IPS-15b (cell line): ENCODE measurements at regions not wholly inside any gene's neighbourhood (a gene's known extent, or its start where the extent isn't known, plus 50 kb on each side); places are given as distances from the start of the nearest gene placed in this dataset.

ENCODE experiments used
- H3K27me3 ChIP-seq: one replicate; pipeline ENCODE4 v1.6.1; 2013; ENCODE audit warnings: low read length; ENCODE audit not compliant: control insufficient read depth, insufficient read depth
- H3K36me3 ChIP-seq: one replicate; pipeline ENCODE4 v1.6.1; 2013; ENCODE audit warnings: low read length; ENCODE audit not compliant: control insufficient read depth, insufficient read depth
- H3K4me1 ChIP-seq: one replicate; pipeline ENCODE4 v1.6.1; 2013; ENCODE audit warnings: mild to moderate bottlenecking, low read length; ENCODE audit not compliant: control insufficient read depth, insufficient read depth
- H3K4me3 ChIP-seq: one replicate; pipeline ENCODE4 v1.5.1; 2013; ENCODE audit warnings: low read depth, low read length
- H3K9ac ChIP-seq: one replicate; pipeline ENCODE4 v1.6.1; 2013; ENCODE audit warnings: low read depth, mild to moderate bottlenecking, low read length
- H3K9me3 ChIP-seq: one replicate; pipeline ENCODE4 v1.6.1; 2013; ENCODE audit warnings: mild to moderate bottlenecking, low read length; ENCODE audit not compliant: control insufficient read depth, insufficient read depth

- Histone ChIP-seq H3K36me3 (no peaks in the 10 kb centered on the region), H3K27me3 (no peaks in the 10 kb centered on the region), H3K9ac (no peak overlapping the region), H3K4me1 (peaks cover 7% of the 10 kb centered on the region), H3K9me3 (no peaks in the 10 kb centered on the region), H3K4me3 (no peak overlapping the region)
Measured at GRCh38 chr4:24693636-24694035, 101.7 kb upstream of the SOD3 start.

DNA sequence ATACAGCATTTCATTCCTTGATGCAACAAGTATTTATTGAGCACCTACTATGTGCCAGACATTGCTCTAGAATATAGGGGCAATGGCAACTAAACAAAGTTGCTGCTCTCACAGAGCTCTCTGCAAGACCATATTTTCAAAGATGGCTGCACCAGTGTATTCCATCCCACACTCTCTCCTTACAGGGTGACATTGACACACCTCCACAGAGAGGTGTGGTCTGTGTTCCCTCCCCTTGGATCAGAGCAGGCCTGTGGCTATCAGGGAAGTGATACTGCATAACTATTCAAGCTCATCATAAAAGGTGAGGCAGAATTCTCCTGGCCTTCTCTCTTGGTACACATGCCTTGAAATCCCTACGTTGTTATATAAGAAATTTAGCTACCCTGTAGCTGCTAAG is 95.3 kb upstream of the SOD3 start:
- no peaks in the 10 kb centered on the region for H3K9me3 ChIP-seq
- H3K4me3 ChIP-seq: no peak overlapping the region
- no peak overlapping the region for H3K9ac ChIP-seq
- no peaks in the 10 kb centered on the region for H3K36me3 ChIP-seq
- H3K4me1 ChIP-seq: no peaks in the 10 kb centered on the region
- no peaks in the 10 kb centered on the region for H3K27me3 ChIP-seq

DNA sequence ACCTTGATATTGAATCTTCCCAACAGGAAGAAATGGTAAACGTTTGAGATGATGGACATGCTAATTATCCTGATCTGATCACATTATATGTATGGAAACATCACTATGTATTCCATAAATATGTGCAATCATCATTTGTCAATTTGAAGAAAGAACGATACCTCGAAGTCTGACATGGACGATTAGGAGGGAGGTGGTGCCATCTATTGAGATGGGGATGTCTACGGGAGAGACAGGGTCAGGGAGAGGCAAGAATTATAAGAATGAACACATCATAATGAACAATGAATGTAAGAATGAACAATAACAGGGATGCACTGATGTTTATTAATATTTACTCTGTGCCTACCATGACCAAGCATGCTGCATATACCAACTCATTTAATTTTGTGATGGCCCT is 93.7 kb upstream of the SOD3 start:
- no peaks in the 10 kb centered on the region for H3K36me3 ChIP-seq
- H3K4me1 ChIP-seq: no peaks in the 10 kb centered on the region
- no peak overlapping the region for H3K4me3 ChIP-seq
- no peaks in the 10 kb centered on the region for H3K27me3 ChIP-seq
- no peak overlapping the region for H3K9ac ChIP-seq
- no peaks in the 10 kb centered on the region for H3K9me3 ChIP-seq

GRCh38 chr4:24702281-24702680 is 93.1 kb upstream of the SOD3 start:
- Histone ChIP-seq H3K4me1 (no peaks in the 10 kb centered on the region), H3K4me3 (no peak overlapping the region), H3K27me3 (no peaks in the 10 kb centered on the region), H3K36me3 (no peaks in the 10 kb centered on the region), H3K9me3 (no peaks in the 10 kb centered on the region), H3K9ac (no peak overlapping the region)

DNA sequence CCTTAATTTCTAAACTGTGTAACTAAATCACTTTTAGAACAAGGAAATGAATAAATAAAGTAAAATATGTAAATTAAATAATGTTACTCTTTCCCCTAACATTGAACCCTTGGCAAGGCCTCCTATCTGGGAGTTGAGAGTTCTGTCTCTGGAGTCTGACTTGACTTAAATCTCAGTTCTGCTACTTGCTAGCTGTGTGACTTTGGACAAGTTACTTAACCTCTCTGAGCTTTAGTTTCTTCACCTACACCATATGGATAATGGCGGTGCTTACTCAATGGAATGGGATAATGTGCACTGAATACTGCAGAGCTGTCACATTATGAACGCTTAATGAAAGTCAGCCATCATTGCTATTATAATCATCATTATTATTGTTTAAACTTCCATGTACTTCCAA is 92.1 kb upstream of the SOD3 start:
- no peaks in the 10 kb centered on the region for H3K36me3 ChIP-seq
- no peaks in the 10 kb centered on the region for H3K9me3 ChIP-seq
- no peaks in the 10 kb centered on the region for H3K4me1 ChIP-seq
- no peak overlapping the region for H3K9ac ChIP-seq
- no peaks in the 10 kb centered on the region for H3K27me3 ChIP-seq
- H3K4me3 ChIP-seq: no peak overlapping the region

DNA sequence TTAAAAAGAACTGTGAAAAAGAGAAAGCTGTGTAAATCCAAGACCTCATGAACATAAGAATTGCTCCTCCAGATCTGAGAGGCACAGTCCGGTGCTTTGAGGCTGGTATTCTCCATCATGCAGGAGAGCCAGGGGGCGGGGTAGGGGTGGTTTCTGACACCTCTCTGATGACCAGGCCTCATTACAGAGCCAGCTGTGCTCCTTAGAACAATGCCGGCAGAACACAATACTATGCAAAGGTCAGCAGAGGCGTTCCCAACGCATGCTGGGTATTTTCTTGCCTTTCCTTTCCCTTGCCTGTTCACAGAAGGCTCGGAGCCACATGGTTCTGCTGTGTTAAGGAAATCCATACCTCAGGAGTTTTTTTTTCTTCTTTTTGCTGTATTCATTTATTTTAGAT is 91.2 kb upstream of the SOD3 start:
- no peak overlapping the region for H3K9ac ChIP-seq
- H3K36me3 ChIP-seq: no peaks in the 10 kb centered on the region
- H3K9me3 ChIP-seq: no peaks in the 10 kb centered on the region
- no peaks in the 10 kb centered on the region for H3K4me1 ChIP-seq
- no peak overlapping the region for H3K4me3 ChIP-seq
- no peaks in the 10 kb centered on the region for H3K27me3 ChIP-seq

- Histone ChIP-seq H3K9ac (no peak overlapping the region), H3K9me3 (no peaks in the 10 kb centered on the region), H3K36me3 (no peaks in the 10 kb centered on the region), H3K27me3 (no peaks in the 10 kb centered on the region), H3K4me3 (no peak overlapping the region), H3K4me1 (no peaks in the 10 kb centered on the region)
Measured at GRCh38 chr4:24705016-24705753, 90.2 kb upstream of the SOD3 start.

DNA sequence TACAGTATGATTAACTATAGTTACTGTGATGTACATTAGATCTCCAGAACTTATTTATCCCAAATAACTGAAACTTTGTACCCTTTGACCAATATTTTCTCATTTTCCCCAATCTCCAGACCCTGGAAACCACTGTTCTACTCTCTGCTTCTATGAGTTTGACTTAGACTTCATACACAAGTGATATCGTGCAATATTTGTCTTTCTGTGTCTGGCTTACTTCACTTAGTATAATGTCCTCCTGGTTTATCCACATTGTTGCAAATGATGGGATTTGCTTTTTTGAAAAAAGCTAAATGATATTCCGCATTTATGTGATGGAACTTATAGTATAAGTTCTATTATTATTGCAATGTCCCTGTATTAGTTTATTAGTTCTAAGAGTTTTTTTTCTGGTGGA is 81.8 kb upstream of the SOD3 start:
- Histone ChIP-seq H3K4me1 (no peaks in the 10 kb centered on the region), H3K4me3 (no peak overlapping the region), H3K27me3 (no peaks in the 10 kb centered on the region), H3K9ac (no peak overlapping the region), H3K9me3 (no peaks in the 10 kb centered on the region), H3K36me3 (no peaks in the 10 kb centered on the region)

DNA sequence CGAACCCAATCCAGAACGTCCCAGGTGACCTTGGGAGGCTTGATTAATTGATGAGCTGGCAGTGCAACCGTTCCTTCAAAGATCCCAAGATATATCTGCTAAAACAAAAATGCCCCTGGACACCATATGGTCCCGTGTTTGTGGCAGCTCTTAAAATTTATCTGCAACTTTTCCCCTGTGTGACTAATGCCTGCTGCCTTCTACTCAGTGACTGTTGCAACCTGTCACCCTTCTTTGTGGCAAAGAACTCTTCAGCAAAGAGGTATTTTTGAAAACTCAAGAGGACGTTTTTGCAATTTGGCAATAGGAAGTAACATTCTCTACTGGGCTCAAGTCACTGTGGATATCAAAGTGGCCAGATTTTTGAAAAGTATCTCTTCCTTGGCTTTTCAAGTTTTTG is 75.8 kb upstream of the SOD3 start:
- no peaks in the 10 kb centered on the region for H3K36me3 ChIP-seq
- no peaks in the 10 kb centered on the region for H3K27me3 ChIP-seq
- H3K4me3 ChIP-seq: no peak overlapping the region
- H3K9ac ChIP-seq: no peak overlapping the region
- H3K4me1 ChIP-seq: peaks cover 15% of the 10 kb centered on the region
- H3K9me3 ChIP-seq: no peaks in the 10 kb centered on the region

- Histone ChIP-seq H3K4me1 (peaks cover 15% of the 10 kb centered on the region), H3K9ac (no peak overlapping the region)
Measured at GRCh38 chr4:24720436-24720835, 74.9 kb upstream of the SOD3 start.

DNA sequence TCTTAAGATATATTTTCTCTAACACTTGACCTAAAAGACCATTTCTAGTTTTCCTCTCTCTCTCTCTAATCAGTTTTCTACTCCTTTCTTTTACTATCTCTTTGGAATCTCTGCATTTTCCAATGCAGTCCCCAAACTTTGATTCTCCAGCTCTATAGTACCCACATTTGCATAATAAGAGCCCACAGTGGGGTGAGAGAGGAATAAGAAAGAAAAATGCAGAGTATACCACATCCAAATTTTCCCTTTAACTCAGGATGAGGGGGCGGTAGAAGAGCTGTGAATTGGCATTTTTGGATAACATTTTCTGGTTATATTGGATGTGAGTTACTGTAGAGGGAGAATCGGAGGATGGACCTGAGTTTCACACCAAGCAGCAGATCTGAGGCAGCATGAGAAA is 74.4 kb upstream of the SOD3 start:
- Histone ChIP-seq H3K4me3 (no peak overlapping the region), H3K9ac (no peak overlapping the region), H3K9me3 (no peaks in the 10 kb centered on the region), H3K27me3 (no peaks in the 10 kb centered on the region), H3K4me1 (peaks cover 15% of the 10 kb centered on the region), H3K36me3 (no peaks in the 10 kb centered on the region)

More at GRCh38 chr4:24720436-24720835, 74.9 kb upstream of the SOD3 start:
- no peak overlapping the region for H3K4me3 ChIP-seq
- no peaks in the 10 kb centered on the region for H3K9me3 ChIP-seq
- no peaks in the 10 kb centered on the region for H3K27me3 ChIP-seq
- no peaks in the 10 kb centered on the region for H3K36me3 ChIP-seq

GRCh38 chr4:24722026-24722568 is 73.3 kb upstream of the SOD3 start:
- Histone ChIP-seq H3K4me1 (peaks cover 15% of the 10 kb centered on the region), H3K4me3 (no peak overlapping the region), H3K27me3 (no peaks in the 10 kb centered on the region), H3K9me3 (no peaks in the 10 kb centered on the region), H3K9ac (no peak overlapping the region), H3K36me3 (no peaks in the 10 kb centered on the region)
